Right lobe of liver (tissue), 4 donors: ENCODE measurements at regions not wholly inside any gene's neighbourhood (a gene's known extent, or its start where the extent isn't known, plus 50 kb on each side); places are given as distances from the start of the nearest gene placed in this dataset.

Experiments used
- CTCF ChIP-seq, 4 donors: fragments of 200-600 bp in 3 of 4; fragments of 450-650 bp in 1 of 4; IDR thresholded peaks; one replicate each; pipeline versions ENCODE4 v1.5.1 to v1.8.0; 2016 to 2022; ENCODE audit warnings: antibody characterized with exemption in 4 of 4, mild to moderate bottlenecking in 2 of 4
- POLR2A ChIP-seq: fragments of 450-650 bp; IDR thresholded peaks from one replicate; pipeline ENCODE4 v1.6.1; 2017; ENCODE audit warnings: antibody characterized with exemption, mild to moderate bottlenecking
- donor health status: DM: no; HTN: no; CAD: no.
- donor health status: DM: no; HTN: no; CAD: no.
- donor health status: DM: no; HTN: yes; CAD: no.

DNA sequence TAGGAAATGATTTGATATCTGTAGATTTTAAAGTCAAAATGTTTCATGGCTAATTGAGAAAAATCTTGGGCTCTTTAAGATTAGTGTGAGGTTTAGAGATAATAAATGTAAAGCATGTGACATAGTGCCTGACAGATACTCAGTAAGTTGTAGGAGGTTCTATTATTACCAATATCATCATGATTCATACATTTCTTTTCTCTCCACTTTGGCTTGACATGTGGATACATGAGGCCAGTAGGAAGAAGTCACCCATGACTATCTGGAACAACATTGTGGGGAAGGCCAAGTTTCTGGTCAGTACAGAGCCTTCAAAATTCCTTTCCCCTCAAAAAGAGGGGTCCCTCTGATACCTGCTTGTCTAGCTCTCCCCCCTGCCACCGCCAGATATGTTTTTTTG, 91.2 kb upstream of the SORBS2 start:
- TF ChIP-seq CTCF (IDR thresholded peaks at IDR 0.05) (no peak), POLR2A (no peak)
